Omental fat pad (tissue), 3 donors: ENCODE measurements at regions not wholly inside any gene's neighbourhood (a gene's known extent, or its start where the extent isn't known, plus 50 kb on each side); places are given as distances from the start of the nearest gene placed in this dataset.

Experiments used
- ATAC-seq: fragments of 150-250 bp; one replicate; pipeline ENCODE4 v1.9.1; 2016; ENCODE audit warnings: mild to moderate bottlenecking, moderate library complexity; ENCODE audit not compliant: low FRiP score
- DNase-seq: peaks from one replicate; pipeline ENCODE4 v3.0.0-alpha.2; 2019; ENCODE audit warnings: low spot score
- CTCF ChIP-seq, 3 donors: fragments of 450-650 bp; IDR thresholded peaks; one replicate each; pipeline ENCODE4 v1.5.1; 2016 to 2017; ENCODE audit warnings: antibody characterized with exemption in 3 of 3, mild to moderate bottlenecking in 3 of 3, moderate library complexity in 2 of 3

GRCh38 chr18:45119876-45120275 lies 439.2 kb downstream of the SETBP1 start:
- no peak for DNase-seq
- TF ChIP-seq CTCF (IDR thresholded peaks at IDR 0.05) = no peak
- ATAC-seq = no peak

- DNase-seq = no peak
- no peak for ATAC-seq
- TF ChIP-seq CTCF (IDR thresholded peaks at IDR 0.05) = no peak
Measured at GRCh38 chr18:45121146-45121545, 440.5 kb downstream of the SETBP1 start.

GRCh38 chr18:45122506-45122905 lies 441.8 kb downstream of the SETBP1 start:
- ATAC-seq (no peak), DNase-seq (no peak)
- no peak for TF ChIP-seq CTCF (IDR thresholded peaks at IDR 0.05)

- ATAC-seq (no peak), DNase-seq (no peak)
- TF ChIP-seq CTCF (IDR thresholded peaks at IDR 0.05) = no peak
Measured at GRCh38 chr18:45127405-45127804, 446.7 kb downstream of the SETBP1 start.

- DNase-seq = no peak
- no peak for ATAC-seq
- no peak for TF ChIP-seq CTCF (IDR thresholded peaks at IDR 0.05)
Measured at GRCh38 chr18:45133276-45133675, 452.6 kb downstream of the SETBP1 start.

- no peak for DNase-seq
- ATAC-seq = no peak
- TF ChIP-seq CTCF (IDR thresholded peaks at IDR 0.05) = no peak
Measured at GRCh38 chr18:45136381-45137086, 455.8 kb downstream of the SETBP1 start.

- TF ChIP-seq CTCF (IDR thresholded peaks at IDR 0.05) = no peak
- ATAC-seq = no peak
- no peak for DNase-seq
Measured at GRCh38 chr18:45137087-45137419, 456.4 kb downstream of the SETBP1 start.
